ENCODE measurements at regions not wholly inside any gene's neighbourhood (a gene's known extent, or its start where the extent isn't known, plus 50 kb on each side); places are given as distances from the start of the nearest gene placed in this dataset.

DNA sequence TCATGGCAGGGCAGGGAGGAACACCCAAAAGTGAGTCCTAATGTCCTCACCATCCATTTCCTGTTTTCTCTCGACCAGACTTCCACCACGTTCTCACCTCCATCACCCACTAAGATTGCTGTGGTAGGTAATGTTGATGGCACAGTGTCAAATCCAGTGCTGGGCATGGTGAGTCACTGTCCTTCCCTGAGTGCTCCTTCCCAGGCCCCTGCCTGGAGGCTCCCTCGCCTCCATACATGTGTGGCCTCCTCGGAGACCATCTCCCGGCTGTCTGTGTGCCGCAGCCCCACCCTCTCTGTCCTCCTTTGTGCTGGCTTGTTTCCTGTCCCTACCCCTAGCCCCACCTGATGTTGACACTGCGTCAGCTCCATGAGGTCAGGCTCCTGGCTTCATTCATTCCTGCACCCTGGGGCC lies 177.5 kb downstream of the SYK start:
- intact Hi-C loops (cut with DNase I; ENCODE audit: low total_unique reads), result no loop called here
- WGBS, 5 donors, result 69 to 76% (median 72%) methylated on average over 7 of the region's 7 CpGs
- DNase-seq, result no peak
- Histone ChIP-seq H3K27ac (no peak overlapping the region), H3K27me3 (replicated peaks in 1 of 7) (peaks cover 0 to 20% (median 0%) of the 10 kb centered on the region in 7 donors), H3K4me3 (no peak overlapping the region), H3K4me1 (no peaks in the 10 kb centered on the region), H3K9me3 (no peaks in the 10 kb centered on the region), H3K36me3 (no peaks in the 10 kb centered on the region)
- TF ChIP-seq POLR2AphosphoS5 (IDR thresholded peaks at IDR 0.05) (no peak), POLR2A (IDR thresholded peaks at IDR 0.05) (no peak)
- TF ChIP-seq, protein P1, sequence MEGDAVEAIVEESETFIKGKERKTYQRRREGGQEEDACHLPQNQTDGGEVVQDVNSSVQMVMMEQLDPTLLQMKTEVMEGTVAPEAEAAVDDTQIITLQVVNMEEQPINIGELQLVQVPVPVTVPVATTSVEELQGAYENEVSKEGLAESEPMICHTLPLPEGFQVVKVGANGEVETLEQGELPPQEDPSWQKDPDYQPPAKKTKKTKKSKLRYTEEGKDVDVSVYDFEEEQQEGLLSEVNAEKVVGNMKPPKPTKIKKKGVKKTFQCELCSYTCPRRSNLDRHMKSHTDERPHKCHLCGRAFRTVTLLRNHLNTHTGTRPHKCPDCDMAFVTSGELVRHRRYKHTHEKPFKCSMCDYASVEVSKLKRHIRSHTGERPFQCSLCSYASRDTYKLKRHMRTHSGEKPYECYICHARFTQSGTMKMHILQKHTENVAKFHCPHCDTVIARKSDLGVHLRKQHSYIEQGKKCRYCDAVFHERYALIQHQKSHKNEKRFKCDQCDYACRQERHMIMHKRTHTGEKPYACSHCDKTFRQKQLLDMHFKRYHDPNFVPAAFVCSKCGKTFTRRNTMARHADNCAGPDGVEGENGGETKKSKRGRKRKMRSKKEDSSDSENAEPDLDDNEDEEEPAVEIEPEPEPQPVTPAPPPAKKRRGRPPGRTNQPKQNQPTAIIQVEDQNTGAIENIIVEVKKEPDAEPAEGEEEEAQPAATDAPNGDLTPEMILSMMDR (IDR thresholded peaks at IDR 0.05 in 8 of 11, conservative IDR thresholded peaks at IDR 0.05 in 3 of 11), result no peak

DNA sequence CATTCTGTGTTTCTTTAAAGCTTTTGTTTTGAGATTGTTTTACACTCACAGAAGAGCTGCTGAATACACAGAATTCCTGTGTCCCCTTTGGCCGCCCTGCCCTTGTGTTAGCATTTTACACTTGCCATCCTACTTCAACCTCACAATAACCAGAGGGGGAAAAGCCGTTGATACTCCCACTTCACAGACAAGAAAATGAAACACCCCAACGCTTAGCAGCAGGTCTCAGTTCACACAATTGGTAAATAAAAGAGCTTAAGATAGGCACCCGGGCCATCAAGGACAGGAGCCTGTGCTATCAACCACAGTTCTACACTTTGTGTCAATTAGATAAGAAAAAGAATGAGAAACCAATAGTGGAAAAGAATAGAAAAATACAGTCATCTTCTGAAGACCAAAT lies 178.0 kb downstream of the SYK start:
- WGBS, 5 donors, result 58 to 76% (median 62%) methylated on average over 4 of the region's 4 CpGs
- intact Hi-C loops (cut with DNase I; ENCODE audit: low total_unique reads), result no loop called here

DNA sequence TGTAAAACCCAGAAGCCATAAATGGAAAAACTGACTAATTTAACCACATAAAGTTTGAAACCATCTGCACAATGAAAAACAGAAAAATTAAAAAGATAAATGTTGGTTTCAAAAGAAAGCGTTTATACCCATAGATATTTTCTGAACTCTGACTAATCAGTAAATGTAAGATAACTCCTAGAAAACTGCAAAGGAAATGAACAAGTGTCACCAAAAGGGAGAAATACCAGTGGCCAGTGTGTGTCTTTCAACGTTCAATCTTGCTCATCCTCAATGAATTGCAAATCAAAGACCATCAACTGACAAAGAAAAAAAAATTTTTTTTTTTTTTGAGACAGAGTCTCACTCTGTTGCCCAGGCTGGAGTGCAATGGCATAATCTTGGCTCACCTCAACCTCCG lies 180.1 kb downstream of the SYK start:
- no peaks in the 10 kb centered on the region for H3K27me3 ChIP-seq (replicated peaks in 1 of 7)
- 82 to 88% (median 86%) methylated on average over 3 of the region's 3 CpGs for WGBS, 5 donors
- H3K36me3 ChIP-seq, result no peaks in the 10 kb centered on the region
- intact Hi-C loops (cut with DNase I; ENCODE audit: low total_unique reads), result no loop called here
- no peak overlapping the region for H3K4me3 ChIP-seq
- H3K4me1 ChIP-seq, result no peaks in the 10 kb centered on the region
- H3K27ac ChIP-seq, result no peak overlapping the region
- TF ChIP-seq, protein P1 (IDR thresholded peaks at IDR 0.05 in 8 of 11, conservative IDR thresholded peaks at IDR 0.05 in 3 of 11), result no peak
- no peak for TF ChIP-seq POLR2A (IDR thresholded peaks at IDR 0.05)
- no peaks in the 10 kb centered on the region for H3K9me3 ChIP-seq
- DNase-seq, result no peak

More for the DNA sequence above, 178.0 kb downstream of the SYK start:
- peaks cover 0 to 15% (median 0%) of the 10 kb centered on the region in 7 donors for H3K27me3 ChIP-seq (replicated peaks in 1 of 7)
- no peak overlapping the region for H3K4me3 ChIP-seq
- H3K9me3 ChIP-seq, result no peaks in the 10 kb centered on the region
- H3K4me1 ChIP-seq, result no peaks in the 10 kb centered on the region
- TF ChIP-seq, protein P1 (IDR thresholded peaks at IDR 0.05 in 8 of 11, conservative IDR thresholded peaks at IDR 0.05 in 3 of 11), result no peak
- TF ChIP-seq POLR2AphosphoS5 (IDR thresholded peaks at IDR 0.05) (no peak), POLR2A (IDR thresholded peaks at IDR 0.05) (no peak)
- H3K27ac ChIP-seq, result no peak overlapping the region
- no peak for DNase-seq
- no peaks in the 10 kb centered on the region for H3K36me3 ChIP-seq

DNA sequence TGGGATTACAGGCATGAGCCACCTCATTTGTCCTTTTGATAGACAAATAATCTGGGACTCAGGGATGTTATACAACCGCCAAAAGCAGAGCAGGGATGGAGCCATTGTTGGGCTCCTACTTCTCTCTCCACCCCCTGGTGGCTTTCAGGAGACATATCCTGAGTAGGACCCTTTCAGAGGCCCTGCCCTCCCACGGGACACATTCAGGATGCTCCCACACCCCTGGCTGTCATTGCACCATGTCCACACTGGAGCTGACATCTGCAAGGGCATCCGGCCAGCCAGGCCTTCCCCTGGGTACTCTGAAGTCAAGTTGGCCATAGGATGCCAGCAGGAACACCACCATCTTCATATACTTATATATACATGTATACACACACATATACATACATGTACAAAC lies 181.8 kb downstream of the SYK start:
- H3K36me3 ChIP-seq, result no peaks in the 10 kb centered on the region
- no peak for DNase-seq
- no peaks in the 10 kb centered on the region for H3K4me1 ChIP-seq
- no peaks in the 10 kb centered on the region for H3K27me3 ChIP-seq (replicated peaks in 1 of 7)
- intact Hi-C loops (cut with DNase I; ENCODE audit: low total_unique reads), result no loop called here
- 66 to 80% (median 79%) methylated on average over 3 of the region's 3 CpGs for WGBS, 5 donors
- H3K4me3 ChIP-seq, result no peak overlapping the region
- no peaks in the 10 kb centered on the region for H3K9me3 ChIP-seq
- H3K27ac ChIP-seq, result no peak overlapping the region
- TF ChIP-seq, protein P1 (IDR thresholded peaks at IDR 0.05 in 8 of 11, conservative IDR thresholded peaks at IDR 0.05 in 3 of 11), result no peak
- TF ChIP-seq POLR2A (IDR thresholded peaks at IDR 0.05), result no peak
- TF ChIP-seq POLR2AphosphoS5 (IDR thresholded peaks at IDR 0.05), result no peak
